Suprapubic skin (tissue), 4 donors: ENCODE measurements at regions not wholly inside any gene's neighbourhood (a gene's known extent, or its start where the extent isn't known, plus 50 kb on each side); places are given as distances from the start of the nearest gene placed in this dataset.

ENCODE experiments used
- DNase-seq, 2 donors: peaks; one replicate each; pipeline ENCODE4 v3.0.0-alpha.2; 2019; ENCODE audit warnings: low spot score in 2 of 2
- H3K27ac ChIP-seq: fragments of 200-600 bp; sonication (generic); one replicate; pipeline ENCODE4 v1.5.1; 2019
- H3K27me3 ChIP-seq: fragments of 200-600 bp; sonication (generic); one replicate; pipeline ENCODE4 v1.5.1; 2019
- H3K36me3 ChIP-seq: fragments of 200-600 bp; sonication (generic); one replicate; pipeline ENCODE4 v1.5.1; 2019
- H3K4me1 ChIP-seq: fragments of 200-600 bp; sonication (generic); one replicate; pipeline ENCODE4 v1.5.1; 2019
- H3K4me3 ChIP-seq: fragments of 200-600 bp; sonication (generic); one replicate; pipeline ENCODE4 v1.5.1; 2019; ENCODE audit warnings: mild to moderate bottlenecking
- H3K9me3 ChIP-seq: fragments of 200-600 bp; sonication (generic); one replicate; pipeline ENCODE4 v1.5.1; 2019
- EP300 ChIP-seq: sonication (generic); formaldehyde crosslinking; IDR thresholded peaks from one replicate; pipeline ENCODE4 v1.6.1; 2017; ENCODE audit warnings: antibody characterized with exemption
- POLR2A ChIP-seq, 2 donors: fragments of 450-650 bp; IDR thresholded peaks; one replicate each; pipeline ENCODE4 v1.6.1; 2017; ENCODE audit warnings: antibody characterized with exemption in 2 of 2, mild to moderate bottlenecking in 2 of 2, moderate library complexity in 2 of 2
- POLR2AphosphoS5 ChIP-seq, 3 donors: sonication (generic); formaldehyde crosslinking; IDR thresholded peaks; one replicate each; pipeline ENCODE4 v1.6.1; 2017; ENCODE audit warnings: antibody characterized with exemption in 3 of 3
- WGBS: methylation state at CpG from one replicate; pipeline ENCODE4 v1.1.5; 2018; 5-methylcytosine and 5-hydroxymethylcytosine counted together
- TF ChIP-seq, protein P1 (sequence below), 2 donors: fragments of 200-600 bp in 1 of 2; fragments of 450-650 bp in 1 of 2; sonication (generic) in 1 of 2; IDR thresholded peaks; one replicate each; pipeline ENCODE4 v1.5.1; 2016 to 2019; ENCODE audit warnings: antibody characterized with exemption in 2 of 2, mild to moderate bottlenecking in 1 of 2, moderate library complexity in 1 of 2

DNA sequence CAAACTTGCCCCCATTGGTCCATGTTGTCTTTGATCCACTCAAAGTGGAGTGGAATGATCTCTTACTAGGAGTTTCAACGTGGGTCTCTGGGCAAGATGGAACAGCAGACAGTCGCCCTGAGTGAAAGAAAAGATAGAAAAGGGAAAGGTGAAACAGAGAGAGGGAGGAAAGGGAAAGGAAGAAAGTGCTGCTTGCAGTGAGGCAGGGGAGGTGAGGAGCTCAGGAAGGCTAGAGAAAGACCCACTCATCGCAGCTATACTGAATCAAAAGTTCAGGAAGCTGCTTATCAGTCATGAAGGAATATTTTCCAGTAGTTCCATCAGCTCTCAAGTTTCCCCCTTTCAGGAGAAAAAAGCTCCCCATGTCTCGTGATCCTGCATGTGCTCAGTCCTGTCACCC, 86.9 kb downstream of the ZNF467 start:
- TF ChIP-seq POLR2A (IDR thresholded peaks at IDR 0.05) (no peak), EP300 (no peak)

DNA sequence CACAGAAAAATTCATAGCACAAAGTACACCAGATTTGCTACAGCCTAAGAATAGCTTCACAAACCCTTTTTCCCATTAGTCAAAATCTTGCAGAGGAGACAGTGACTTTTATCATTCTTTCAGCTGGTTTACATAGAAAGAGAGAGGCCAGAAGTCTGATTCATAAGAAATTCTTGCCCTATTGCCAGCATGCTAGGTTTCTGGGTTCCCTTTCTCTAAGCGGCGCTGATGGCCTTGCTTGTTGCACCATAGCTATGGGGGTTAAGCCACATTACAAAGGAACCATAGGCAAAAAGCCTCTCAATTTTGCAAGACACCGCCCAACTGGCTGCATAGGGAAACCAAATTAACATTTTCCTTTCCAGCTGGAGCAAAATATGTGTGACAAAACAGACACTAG, 87.4 kb downstream of the ZNF467 start:
- no peak overlapping the region for H3K4me3 ChIP-seq
- H3K36me3 ChIP-seq: no peaks in the 10 kb centered on the region
- H3K9me3 ChIP-seq: peaks cover 7% of the 10 kb centered on the region
- H3K27ac ChIP-seq: no peak overlapping the region
- no peaks in the 10 kb centered on the region for H3K4me1 ChIP-seq
- no peak for DNase-seq
- WGBS: 53% methylated on average over 3 of the region's 3 CpGs
- no peak for TF ChIP-seq POLR2A (IDR thresholded peaks at IDR 0.05)
- TF ChIP-seq POLR2AphosphoS5 (IDR thresholded peaks at IDR 0.05): no peak
- TF ChIP-seq, protein P1, sequence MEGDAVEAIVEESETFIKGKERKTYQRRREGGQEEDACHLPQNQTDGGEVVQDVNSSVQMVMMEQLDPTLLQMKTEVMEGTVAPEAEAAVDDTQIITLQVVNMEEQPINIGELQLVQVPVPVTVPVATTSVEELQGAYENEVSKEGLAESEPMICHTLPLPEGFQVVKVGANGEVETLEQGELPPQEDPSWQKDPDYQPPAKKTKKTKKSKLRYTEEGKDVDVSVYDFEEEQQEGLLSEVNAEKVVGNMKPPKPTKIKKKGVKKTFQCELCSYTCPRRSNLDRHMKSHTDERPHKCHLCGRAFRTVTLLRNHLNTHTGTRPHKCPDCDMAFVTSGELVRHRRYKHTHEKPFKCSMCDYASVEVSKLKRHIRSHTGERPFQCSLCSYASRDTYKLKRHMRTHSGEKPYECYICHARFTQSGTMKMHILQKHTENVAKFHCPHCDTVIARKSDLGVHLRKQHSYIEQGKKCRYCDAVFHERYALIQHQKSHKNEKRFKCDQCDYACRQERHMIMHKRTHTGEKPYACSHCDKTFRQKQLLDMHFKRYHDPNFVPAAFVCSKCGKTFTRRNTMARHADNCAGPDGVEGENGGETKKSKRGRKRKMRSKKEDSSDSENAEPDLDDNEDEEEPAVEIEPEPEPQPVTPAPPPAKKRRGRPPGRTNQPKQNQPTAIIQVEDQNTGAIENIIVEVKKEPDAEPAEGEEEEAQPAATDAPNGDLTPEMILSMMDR (IDR thresholded peaks at IDR 0.05): no peak
- TF ChIP-seq EP300: no peak
- H3K27me3 ChIP-seq: peaks cover 28% of the 10 kb centered on the region

More for the DNA sequence above, 86.9 kb downstream of the ZNF467 start:
- Histone ChIP-seq H3K4me3 (no peak overlapping the region), H3K27ac (no peak overlapping the region), H3K36me3 (no peaks in the 10 kb centered on the region), H3K4me1 (no peaks in the 10 kb centered on the region), H3K9me3 (peaks cover 7% of the 10 kb centered on the region), H3K27me3 (peaks cover 29% of the 10 kb centered on the region)
- 45% methylated on average over 4 of the region's 4 CpGs for WGBS
- DNase-seq: no peak

DNA sequence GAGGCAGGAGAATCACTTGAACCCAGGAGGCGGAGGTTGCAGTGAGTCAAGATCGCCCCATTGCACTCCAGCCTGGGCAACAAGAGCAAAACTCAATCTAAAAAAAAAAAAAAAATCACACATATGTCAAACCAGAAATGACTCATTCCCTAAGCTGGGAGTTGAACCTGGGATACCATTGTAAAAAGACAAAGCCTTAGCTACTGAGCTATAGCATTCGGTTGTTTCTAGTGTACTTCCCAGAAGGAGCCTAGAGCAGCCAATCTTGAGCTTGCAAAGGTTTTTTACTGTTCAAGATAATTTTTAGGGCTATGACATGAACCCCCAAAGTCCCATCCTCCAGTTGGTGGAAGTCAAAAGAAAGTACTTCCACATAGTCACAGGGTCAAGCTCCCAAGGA, 87.9 kb downstream of the ZNF467 start:
- no peaks in the 10 kb centered on the region for H3K36me3 ChIP-seq
- H3K4me1 ChIP-seq: no peaks in the 10 kb centered on the region
- no peak for DNase-seq
- TF ChIP-seq POLR2A (IDR thresholded peaks at IDR 0.05) (no peak), POLR2AphosphoS5 (IDR thresholded peaks at IDR 0.05) (no peak)
- TF ChIP-seq, protein P1 (IDR thresholded peaks at IDR 0.05): no peak
- 92% methylated on average over 3 of the region's 3 CpGs for WGBS
- peaks cover 7% of the 10 kb centered on the region for H3K9me3 ChIP-seq
- peaks cover 22% of the 10 kb centered on the region for H3K27me3 ChIP-seq
- H3K4me3 ChIP-seq: no peak overlapping the region
- no peak overlapping the region for H3K27ac ChIP-seq

DNA sequence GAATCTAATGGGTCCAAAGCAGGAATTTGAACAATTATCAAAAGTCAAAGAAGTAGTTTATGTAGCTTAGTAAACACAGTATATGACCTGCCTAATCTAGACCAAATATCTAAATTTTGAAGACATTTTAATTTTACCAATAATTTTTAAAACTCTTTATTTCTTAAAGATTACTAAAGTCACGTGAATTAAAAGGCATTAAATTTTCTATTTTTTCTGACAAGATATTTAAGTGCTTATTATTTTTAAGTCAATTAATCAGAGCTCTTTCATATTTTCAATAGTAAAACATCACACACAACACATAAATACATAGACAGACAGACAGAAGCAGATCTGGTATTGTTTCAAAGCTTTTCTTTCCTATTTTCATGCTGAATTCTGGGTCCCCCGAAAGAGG, 89.5 kb downstream of the ZNF467 start:
- Histone ChIP-seq H3K27ac (no peak overlapping the region), H3K4me1 (no peaks in the 10 kb centered on the region), H3K4me3 (no peak overlapping the region), H3K9me3 (peaks cover 5% of the 10 kb centered on the region), H3K27me3 (peaks cover 7% of the 10 kb centered on the region), H3K36me3 (no peaks in the 10 kb centered on the region)
- 86% methylated on average over 2 of the region's 2 CpGs for WGBS
- no peak for DNase-seq
- TF ChIP-seq POLR2A (IDR thresholded peaks at IDR 0.05) (no peak), EP300 (no peak), POLR2AphosphoS5 (IDR thresholded peaks at IDR 0.05) (no peak)
- TF ChIP-seq, protein P1 (IDR thresholded peaks at IDR 0.05): no peak

DNA sequence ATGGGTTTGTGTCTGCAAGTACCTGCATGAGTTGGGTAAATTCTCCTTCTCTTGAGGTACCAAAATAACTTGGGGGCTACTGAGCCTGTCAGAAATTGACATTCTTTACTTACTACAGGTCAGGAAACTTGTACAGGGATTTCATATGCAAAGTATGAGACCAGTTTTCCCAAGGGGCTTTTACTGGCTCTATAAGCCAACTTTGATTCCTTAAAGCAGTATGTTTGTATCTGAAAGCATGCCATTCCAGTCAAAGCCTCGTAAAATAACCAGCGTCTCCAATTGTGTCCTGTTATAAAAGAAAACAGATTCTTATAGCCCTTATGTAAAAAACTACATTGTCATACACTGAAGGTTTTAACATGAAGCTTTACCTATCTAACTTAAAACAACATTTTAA, 90.2 kb downstream of the ZNF467 start:
- Histone ChIP-seq H3K27ac (no peak overlapping the region), H3K36me3 (no peaks in the 10 kb centered on the region), H3K9me3 (no peaks in the 10 kb centered on the region), H3K4me1 (no peaks in the 10 kb centered on the region), H3K27me3 (peaks cover 7% of the 10 kb centered on the region), H3K4me3 (no peak overlapping the region)
- DNase-seq: no peak
- WGBS: 54% methylated on average over 2 of the region's 2 CpGs
- TF ChIP-seq EP300 (no peak), POLR2A (IDR thresholded peaks at IDR 0.05) (no peak), POLR2AphosphoS5 (IDR thresholded peaks at IDR 0.05) (no peak)
- TF ChIP-seq, protein P1 (IDR thresholded peaks at IDR 0.05): no peak

DNA sequence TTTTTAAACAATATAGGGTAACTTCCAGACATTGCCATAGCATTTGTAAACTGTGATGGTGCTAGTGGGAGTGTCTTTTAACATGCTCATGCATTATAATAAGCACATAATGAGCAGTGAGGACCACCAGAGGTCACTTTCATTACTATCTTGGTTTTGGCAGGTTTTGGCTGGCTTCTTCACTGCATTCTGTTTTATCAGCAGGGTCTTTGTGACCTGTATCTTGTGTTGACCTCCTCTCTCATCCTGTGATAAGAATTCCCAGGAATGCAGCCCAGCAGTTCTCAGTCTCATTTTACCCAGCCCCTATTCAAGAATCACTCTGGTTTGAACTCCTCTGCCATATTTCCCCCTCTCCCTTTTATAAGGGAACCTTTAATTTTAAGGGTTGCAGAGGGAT, 91.3 kb downstream of the ZNF467 start:
- Histone ChIP-seq H3K4me1 (no peaks in the 10 kb centered on the region), H3K9me3 (no peaks in the 10 kb centered on the region), H3K27ac (no peak overlapping the region), H3K27me3 (peaks cover 7% of the 10 kb centered on the region), H3K36me3 (no peaks in the 10 kb centered on the region), H3K4me3 (no peak overlapping the region)
- TF ChIP-seq POLR2AphosphoS5 (IDR thresholded peaks at IDR 0.05): no peak
- no peak for DNase-seq
